SKM-1 treated with dmso at 0.1 percent for 144 hours (cell line): ENCODE measurements at regions not wholly inside any gene's neighbourhood (a gene's known extent, or its start where the extent isn't known, plus 50 kb on each side); places are given as distances from the start of the nearest gene placed in this dataset.

ENCODE experiments used
- DNase-seq: peaks from one replicate; lab custom pipeline; 2025; ENCODE audit not compliant: unreplicated experiment; lab: John Stamatoyannopoulos, UW

- no peak for DNase-seq
Observed at GRCh38 chr2:217657252-217657651, 345.5 kb downstream of the TNS1 start.

GRCh38 chr2:217656316-217656715 is 346.5 kb downstream of the TNS1 start:
- DNase-seq = no peak

DNA sequence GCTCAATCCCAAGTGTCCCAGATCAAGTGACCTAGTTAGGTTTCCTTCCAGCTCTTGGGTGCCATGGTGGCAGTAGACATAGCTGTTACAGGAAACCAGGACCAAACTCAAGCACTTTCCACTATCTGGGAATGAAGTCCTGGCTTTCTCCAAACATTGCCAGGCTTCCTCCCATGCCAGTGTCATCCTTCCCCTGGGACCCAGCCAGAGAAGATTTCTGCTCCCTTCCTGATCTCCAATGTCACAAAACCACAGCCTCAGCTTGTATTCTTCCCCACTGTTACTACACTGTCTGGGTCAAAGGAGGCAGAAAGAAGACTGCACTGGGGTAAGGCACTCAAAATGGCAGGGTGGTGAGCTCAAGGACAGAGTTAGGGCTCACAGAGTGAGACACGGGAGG is 347.1 kb downstream of the TNS1 start:
- no peak for DNase-seq

DNA sequence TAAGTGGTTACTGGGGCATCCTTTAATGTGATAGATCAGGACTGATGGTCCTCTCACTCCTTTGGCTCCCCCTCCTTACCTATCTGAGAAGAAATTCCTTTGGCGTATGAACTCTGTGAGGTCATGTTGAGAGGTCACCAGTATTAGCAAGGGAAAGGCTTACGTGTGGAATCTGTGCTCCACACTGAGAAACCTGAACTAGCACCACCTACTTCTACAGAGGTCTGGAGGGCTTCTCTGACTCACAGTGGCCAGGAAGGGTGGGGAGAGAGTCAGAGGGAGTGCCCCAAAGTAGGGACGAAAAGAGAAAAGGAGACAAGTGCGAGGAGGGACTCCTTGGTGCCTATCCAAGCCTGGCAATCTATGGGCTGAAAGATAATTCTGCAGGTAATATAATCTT is 348.6 kb downstream of the TNS1 start:
- no peak for DNase-seq

GRCh38 chr2:217652761-217653639 is 349.8 kb downstream of the TNS1 start:
- DNase-seq = no peak

DNA sequence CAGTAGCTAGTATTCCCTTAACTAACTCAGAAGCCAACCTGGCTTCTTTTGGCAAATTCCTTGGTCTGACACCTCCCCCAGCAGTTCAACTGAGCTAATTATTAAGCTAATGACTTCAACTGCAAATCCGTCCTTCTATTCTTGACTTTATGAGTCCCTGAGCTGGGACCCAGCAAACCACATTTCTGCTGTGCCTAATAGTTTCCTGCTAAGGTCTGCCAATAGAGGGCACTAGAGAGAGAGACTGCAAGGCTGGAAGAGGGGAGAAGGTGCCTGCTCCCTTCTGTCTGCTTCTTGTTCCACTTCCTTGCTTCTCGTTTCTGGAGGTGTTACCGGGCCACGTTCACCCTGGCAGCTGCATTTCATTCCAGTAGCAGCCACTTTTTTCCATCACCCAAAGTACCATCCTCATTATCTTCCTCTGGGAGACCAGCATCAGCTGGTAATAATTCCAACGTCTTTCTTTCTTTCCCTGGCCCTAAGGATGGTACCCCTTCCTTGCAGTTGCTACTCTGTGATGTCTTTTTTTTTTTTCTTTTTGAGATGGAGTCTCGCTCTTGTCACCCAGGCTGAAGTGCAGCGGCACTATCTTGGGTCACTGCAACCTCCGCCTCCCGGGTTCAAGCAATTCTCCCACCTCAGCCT is 352.0 kb downstream of the TNS1 start:
- peak; percentile 65 for DNase-seq

- no peak for DNase-seq
Observed at GRCh38 chr2:217650229-217650628, 352.6 kb downstream of the TNS1 start.

DNA sequence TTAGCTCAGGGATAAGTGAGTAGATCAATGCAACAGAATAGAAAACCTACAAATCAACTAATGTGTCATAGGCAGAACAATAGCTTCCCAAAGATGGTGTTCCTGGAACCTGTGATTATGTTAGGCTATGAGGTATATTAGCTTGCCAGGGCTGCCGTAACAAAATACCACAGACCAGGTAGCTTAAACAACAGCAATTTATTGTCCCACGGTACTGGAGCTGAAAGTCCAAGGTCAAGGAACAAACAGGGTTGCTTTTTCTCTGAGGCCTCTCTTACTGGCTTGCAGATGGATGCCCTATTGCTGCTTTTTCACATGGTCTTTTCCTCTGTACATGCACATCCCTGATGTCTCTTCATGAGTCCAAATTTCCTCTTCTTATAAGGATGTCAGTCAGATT is 354.9 kb downstream of the TNS1 start:
- no peak for DNase-seq

DNA sequence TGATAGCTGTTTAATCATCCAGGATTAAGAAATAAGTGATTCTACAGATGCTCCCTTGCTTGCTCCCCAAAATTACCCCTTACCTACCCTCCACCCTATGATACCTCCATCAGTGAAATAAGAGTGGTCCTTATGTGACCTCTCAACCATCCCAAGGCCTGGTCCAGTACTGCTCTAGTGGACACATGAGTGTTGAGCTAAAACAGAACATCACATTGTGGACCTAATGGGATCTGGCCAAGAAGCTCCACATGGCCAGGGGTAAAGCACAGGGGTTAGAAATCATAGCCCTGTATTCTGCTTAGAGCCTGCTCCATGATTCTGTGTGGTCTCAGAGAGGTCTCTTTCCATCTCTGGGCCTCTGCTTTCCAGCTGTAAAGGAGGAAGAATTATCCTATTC is 355.6 kb downstream of the TNS1 start:
- DNase-seq = no peak

GRCh38 chr2:217645896-217646295 is 356.9 kb downstream of the TNS1 start:
- DNase-seq = no peak

DNA sequence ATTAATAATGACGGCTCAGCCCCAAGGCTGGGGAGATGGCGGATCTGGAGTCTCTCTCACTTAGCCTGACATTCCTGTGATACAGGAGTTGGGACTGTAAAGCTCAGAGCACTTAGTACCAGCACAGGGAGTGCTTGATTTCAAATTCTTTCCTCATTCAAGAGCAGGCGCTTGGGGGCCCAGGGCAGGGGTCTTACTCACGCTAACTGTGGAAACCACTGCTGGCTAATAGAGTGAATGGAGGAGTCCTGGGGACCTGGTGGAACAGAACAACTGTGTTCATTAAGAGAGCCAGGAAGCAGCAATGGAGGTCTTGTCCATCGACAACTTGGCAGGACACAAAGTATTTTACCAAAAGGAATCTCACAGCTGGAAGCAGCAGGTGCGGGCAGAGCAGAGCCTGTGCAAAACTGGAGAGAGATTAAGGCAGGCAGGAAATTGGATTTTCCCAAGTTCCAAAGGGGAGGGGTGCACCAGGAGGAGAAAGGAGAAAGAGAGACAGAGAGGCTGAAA is 358.9 kb downstream of the TNS1 start:
- DNase-seq = no peak

- DNase-seq = no peak
Observed at GRCh38 chr2:217642944-217643343, 359.9 kb downstream of the TNS1 start.

DNA sequence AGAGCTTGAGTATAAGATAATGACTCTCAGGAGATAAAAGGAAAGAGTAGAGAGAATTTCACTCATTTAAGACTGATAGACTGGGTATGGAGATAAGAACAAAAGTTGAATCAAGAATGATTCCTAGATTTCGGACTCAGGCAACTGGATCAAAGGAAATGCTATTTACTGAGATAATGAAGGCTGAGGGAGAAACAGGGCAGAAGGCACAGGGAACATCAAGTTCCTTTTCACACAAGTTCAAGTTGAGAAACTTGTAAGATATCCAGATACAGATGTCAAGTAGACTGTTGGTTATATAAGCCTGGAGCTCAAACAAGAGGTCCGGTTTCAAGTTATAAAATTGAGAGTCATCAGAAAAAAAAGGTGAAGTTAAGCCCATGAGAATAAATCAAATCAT is 360.8 kb downstream of the TNS1 start:
- DNase-seq = no peak

GRCh38 chr2:217639481-217639880 is 363.3 kb downstream of the TNS1 start:
- no peak for DNase-seq

DNA sequence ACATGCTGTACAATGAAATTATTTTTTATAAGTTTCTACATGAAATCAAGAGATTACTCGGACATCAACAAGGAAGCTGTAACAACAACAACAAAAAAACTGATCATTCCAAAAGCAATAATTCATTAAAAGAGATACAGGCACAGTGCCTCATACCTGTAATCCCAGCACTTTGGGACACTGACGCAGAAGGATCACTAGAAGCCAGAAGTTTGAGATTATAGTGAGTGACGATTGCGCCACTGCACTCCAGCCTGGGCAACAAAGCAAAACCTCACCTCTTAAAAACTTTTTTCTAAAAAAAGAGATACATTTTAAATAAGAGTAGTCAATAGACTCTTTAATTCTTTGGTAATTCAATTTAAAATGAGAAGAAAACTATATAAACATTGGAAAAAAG is 364.3 kb downstream of the TNS1 start:
- DNase-seq = no peak

- no peak for DNase-seq
Observed at GRCh38 chr2:217638031-217638430, 364.8 kb downstream of the TNS1 start.

DNA sequence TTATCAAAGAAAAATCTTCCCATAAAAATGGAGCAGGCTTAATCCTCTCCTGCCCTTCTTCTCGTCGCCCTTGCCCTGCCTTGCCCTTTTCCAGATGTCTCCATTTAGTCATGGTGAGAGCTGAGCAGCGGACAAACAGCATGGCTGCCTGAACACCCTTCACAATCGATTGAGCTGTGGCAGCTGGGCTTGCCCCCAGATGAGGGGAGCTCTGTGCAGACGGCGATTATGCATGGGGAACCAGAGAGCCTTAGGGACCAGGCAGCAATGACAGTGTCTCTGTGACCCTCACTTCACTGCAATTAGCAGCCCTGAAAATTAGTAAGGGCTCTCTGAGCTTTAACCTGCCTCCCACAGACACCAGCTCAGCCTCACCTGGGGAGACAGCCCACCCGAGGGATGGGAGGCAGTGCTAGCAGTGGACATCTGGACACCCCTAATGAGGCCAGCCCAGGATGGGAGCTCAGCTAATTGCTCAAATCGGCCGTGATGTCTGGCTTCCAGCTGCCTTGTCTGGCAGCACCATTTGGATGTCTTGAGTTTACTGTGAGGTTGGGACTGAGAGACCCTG is 365.7 kb downstream of the TNS1 start:
- no peak for DNase-seq

DNA sequence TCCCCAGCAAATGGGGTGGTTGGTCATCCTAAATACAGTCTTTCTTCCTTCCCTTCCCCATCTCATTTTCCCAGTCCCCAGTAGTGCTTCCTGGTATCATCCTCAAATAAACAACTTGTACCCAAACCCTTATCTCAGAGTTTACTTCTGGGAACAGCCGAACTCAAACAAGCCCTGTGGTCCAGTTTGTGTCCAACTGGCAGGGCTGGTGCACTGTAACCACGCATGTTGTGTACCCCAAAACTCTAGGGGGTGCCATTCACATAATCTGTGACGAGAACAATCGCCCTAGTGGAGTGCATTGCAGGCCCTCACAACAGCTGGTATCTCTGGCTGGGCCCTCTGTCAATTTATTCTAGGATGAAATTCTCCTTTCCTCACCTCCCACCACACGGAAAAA is 366.2 kb downstream of the TNS1 start:
- no peak for DNase-seq

- no peak for DNase-seq
Observed at GRCh38 chr2:217634871-217635270, 367.9 kb downstream of the TNS1 start.

DNA sequence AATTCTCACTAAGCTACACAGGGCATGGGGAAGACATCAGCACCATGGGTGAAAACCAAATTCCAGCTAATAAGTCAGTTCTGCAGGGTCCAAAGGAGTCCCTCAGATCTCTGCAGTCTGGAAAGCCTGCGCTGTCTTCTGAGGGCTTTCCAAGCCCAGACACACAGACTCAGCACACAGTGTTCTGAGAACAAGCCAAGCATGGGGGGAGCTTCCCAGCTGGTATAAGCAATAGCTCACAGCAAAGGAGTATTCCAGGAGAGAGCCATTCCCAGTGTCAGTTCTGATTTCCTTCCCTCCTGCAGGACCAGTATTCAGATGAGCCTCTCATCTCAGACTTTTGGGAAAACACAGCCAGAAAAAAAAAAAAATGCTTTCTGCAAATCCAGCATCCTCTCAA is 370.8 kb downstream of the TNS1 start:
- no peak for DNase-seq

DNA sequence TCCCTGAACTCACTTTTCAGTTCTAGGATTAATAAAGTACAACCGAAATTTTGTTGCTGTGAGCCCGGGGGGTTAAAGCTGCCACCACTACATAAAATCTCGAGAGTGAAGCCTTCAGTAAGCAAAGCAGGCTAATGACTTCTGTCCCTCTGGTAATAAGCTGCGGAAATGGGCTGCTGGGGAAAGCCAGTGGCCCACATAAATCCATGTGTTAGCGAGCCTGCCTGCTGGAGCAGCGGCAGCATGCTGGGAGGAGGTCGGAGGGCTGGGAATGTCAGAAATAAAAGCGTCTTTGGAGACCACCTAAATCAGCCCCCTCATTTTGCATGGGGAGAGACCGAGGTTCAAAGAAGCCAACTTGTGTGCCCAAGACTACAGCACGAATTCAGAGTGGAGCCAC is 371.7 kb downstream of the TNS1 start:
- no peak for DNase-seq

- no peak for DNase-seq
Observed at GRCh38 chr2:217629347-217629746, 373.4 kb downstream of the TNS1 start.
